ENCODE measurements at regions not wholly inside any gene's neighbourhood (a gene's known extent, or its start where the extent isn't known, plus 50 kb on each side); places are given as distances from the start of the nearest gene placed in this dataset.
"Not testable (repeated sequence)": the region's sequence is repeated elsewhere in the genome, so short reads cannot be mapped to it uniquely, and the experiment has no call there.

GRCh38 chr14:44385906-44386305, 121.2 kb downstream of the FSCB start:
- no peak for DNase-seq (ENCODE audit: low spot score)

GRCh38 chr14:44385296-44385695, 121.8 kb downstream of the FSCB start:
- not testable (repeated sequence) for DNase-seq (ENCODE audit: low spot score)

- DNase-seq (ENCODE audit: low spot score): not testable (repeated sequence)
Measured at GRCh38 chr14:44384601-44385293, 122.3 kb downstream of the FSCB start.

GRCh38 chr14:44384093-44384492, 123.0 kb downstream of the FSCB start:
- no peak for DNase-seq (ENCODE audit: low spot score)

GRCh38 chr14:44383636-44384035, 123.4 kb downstream of the FSCB start:
- DNase-seq (ENCODE audit: low spot score): no peak

- no peak for DNase-seq (ENCODE audit: low spot score)
Measured at GRCh38 chr14:44379292-44379977, 127.6 kb downstream of the FSCB start.

- no peak for DNase-seq (ENCODE audit: low spot score)
Measured at GRCh38 chr14:44374906-44375305, 132.2 kb downstream of the FSCB start.

GRCh38 chr14:44372807-44373489, 134.1 kb downstream of the FSCB start:
- DNase-seq (ENCODE audit: low spot score): no peak

GRCh38 chr14:44372231-44372630, 134.9 kb downstream of the FSCB start:
- DNase-seq (ENCODE audit: low spot score): no peak

- DNase-seq (ENCODE audit: low spot score): no peak
Measured at GRCh38 chr14:44370727-44371126, 136.4 kb downstream of the FSCB start.

GRCh38 chr14:44369401-44370123, 137.5 kb downstream of the FSCB start:
- DNase-seq (ENCODE audit: low spot score): no peak

- DNase-seq (ENCODE audit: low spot score): no peak
Measured at GRCh38 chr14:44361083-44361482, 146.0 kb downstream of the FSCB start.

GRCh38 chr14:44353805-44354204, 153.3 kb downstream of the FSCB start:
- no peak for DNase-seq (ENCODE audit: low spot score)

- DNase-seq (ENCODE audit: low spot score): no peak
Measured at GRCh38 chr14:44352201-44352600, 154.9 kb downstream of the FSCB start.

- no peak for DNase-seq (ENCODE audit: low spot score)
Measured at GRCh38 chr14:44347316-44347715, 159.8 kb downstream of the FSCB start.

- DNase-seq (ENCODE audit: low spot score): no peak
Measured at GRCh38 chr14:44341116-44341515, 166.0 kb downstream of the FSCB start.

GRCh38 chr14:44339862-44340261, 167.2 kb downstream of the FSCB start:
- no peak for DNase-seq (ENCODE audit: low spot score)

GRCh38 chr14:44339231-44339630, 167.9 kb downstream of the FSCB start:
- no peak for DNase-seq (ENCODE audit: low spot score)

GRCh38 chr14:44317441-44317746, 189.7 kb downstream of the FSCB start:
- DNase-seq (ENCODE audit: low spot score): no peak

GRCh38 chr14:44316647-44317440, 190.2 kb downstream of the FSCB start:
- DNase-seq (ENCODE audit: low spot score): peak; percentile 6

GRCh38 chr14:44309331-44309730, 197.8 kb downstream of the FSCB start:
- no peak for DNase-seq (ENCODE audit: low spot score)

- DNase-seq (ENCODE audit: low spot score): no peak
Measured at GRCh38 chr14:44300916-44301315, 206.2 kb downstream of the FSCB start.

Measured in GM03348 (cell line).